ENCODE measurements at regions not wholly inside any gene's neighbourhood (a gene's known extent, or its start where the extent isn't known, plus 50 kb on each side); places are given as distances from the start of the nearest gene placed in this dataset.

DNA sequence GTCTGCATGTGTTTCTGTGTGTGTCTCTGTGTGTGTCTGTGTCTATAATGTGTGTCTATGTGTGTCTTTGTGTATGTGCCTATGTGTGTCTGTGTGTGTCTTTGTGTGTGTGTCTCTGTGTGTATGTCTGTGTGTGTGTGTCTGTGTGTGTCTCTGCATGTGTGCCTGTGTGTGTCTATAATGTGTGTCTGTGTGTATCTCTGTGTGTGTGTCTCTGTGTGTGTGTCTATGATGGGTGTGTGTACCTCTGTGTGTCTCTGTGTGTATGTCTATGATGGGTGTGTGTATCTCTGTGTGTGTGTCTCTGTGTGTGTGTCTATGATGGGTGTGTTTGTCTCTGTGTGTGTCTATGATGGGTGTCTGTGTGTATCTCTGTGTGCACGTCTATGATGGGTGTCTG is 126.2 kb upstream of the GPC1 start:
- Mint-ChIP-seq H3K27ac (no peak overlapping the region), H3K4me1 (no peaks in the 10 kb centered on the region), H3K4me3 (no peak overlapping the region), H3K9me3 (no peaks in the 10 kb centered on the region), H3K27me3 (ENCODE audit: low read depth) (no peaks in the 10 kb centered on the region), H3K36me3 (ENCODE audit: low read depth) (no peaks in the 10 kb centered on the region)
- TF ChIP-seq, protein P1, sequence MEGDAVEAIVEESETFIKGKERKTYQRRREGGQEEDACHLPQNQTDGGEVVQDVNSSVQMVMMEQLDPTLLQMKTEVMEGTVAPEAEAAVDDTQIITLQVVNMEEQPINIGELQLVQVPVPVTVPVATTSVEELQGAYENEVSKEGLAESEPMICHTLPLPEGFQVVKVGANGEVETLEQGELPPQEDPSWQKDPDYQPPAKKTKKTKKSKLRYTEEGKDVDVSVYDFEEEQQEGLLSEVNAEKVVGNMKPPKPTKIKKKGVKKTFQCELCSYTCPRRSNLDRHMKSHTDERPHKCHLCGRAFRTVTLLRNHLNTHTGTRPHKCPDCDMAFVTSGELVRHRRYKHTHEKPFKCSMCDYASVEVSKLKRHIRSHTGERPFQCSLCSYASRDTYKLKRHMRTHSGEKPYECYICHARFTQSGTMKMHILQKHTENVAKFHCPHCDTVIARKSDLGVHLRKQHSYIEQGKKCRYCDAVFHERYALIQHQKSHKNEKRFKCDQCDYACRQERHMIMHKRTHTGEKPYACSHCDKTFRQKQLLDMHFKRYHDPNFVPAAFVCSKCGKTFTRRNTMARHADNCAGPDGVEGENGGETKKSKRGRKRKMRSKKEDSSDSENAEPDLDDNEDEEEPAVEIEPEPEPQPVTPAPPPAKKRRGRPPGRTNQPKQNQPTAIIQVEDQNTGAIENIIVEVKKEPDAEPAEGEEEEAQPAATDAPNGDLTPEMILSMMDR (IDR thresholded peaks at IDR 0.05; ENCODE audit: unreplicated experiment in 3 of 3): no peak

DNA sequence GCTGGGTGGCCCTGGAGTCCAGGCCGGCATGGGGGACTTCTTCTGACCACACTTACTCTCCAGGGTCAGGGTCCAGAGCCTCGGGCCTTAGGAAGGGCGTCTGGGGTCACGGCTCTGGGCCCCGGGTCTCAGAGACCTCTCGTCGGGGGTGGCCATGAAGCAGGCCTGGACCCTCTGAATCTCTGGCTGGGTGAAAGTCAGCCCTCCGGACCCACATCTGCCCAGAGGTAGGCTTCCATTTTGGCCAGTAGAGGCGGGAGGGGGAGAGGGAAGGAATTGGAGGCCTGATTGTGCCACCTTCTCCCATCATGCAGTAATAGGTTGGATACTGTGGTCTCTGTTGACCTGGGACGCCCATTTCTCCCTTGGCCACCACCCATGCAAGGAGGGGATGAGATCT is 125.3 kb upstream of the GPC1 start:
- no peak overlapping the region for H3K4me3 Mint-ChIP-seq
- TF ChIP-seq, protein P1 (IDR thresholded peaks at IDR 0.05; ENCODE audit: unreplicated experiment in 3 of 3): no peak
- no peaks in the 10 kb centered on the region for H3K27me3 Mint-ChIP-seq (ENCODE audit: low read depth)
- H3K9me3 Mint-ChIP-seq: peaks cover 5% of the 10 kb centered on the region
- no peak overlapping the region for H3K27ac Mint-ChIP-seq
- no peaks in the 10 kb centered on the region for H3K4me1 Mint-ChIP-seq
- H3K36me3 Mint-ChIP-seq (ENCODE audit: low read depth): no peaks in the 10 kb centered on the region

GRCh38 chr2:240310645-240311044 is 124.8 kb upstream of the GPC1 start:
- Mint-ChIP-seq H3K27ac (no peak overlapping the region), H3K4me3 (no peak overlapping the region), H3K4me1 (no peaks in the 10 kb centered on the region), H3K36me3 (ENCODE audit: low read depth) (no peaks in the 10 kb centered on the region), H3K9me3 (peaks cover 5% of the 10 kb centered on the region), H3K27me3 (ENCODE audit: low read depth) (no peaks in the 10 kb centered on the region)
- TF ChIP-seq, protein P1 (IDR thresholded peaks at IDR 0.05; ENCODE audit: unreplicated experiment in 3 of 3): no peak

- TF ChIP-seq, protein P1 (IDR thresholded peaks at IDR 0.05; ENCODE audit: unreplicated experiment in 3 of 3): no peak
- no peak overlapping the region for H3K4me3 Mint-ChIP-seq
- H3K4me1 Mint-ChIP-seq: no peaks in the 10 kb centered on the region
- H3K27ac Mint-ChIP-seq: no peak overlapping the region
- H3K27me3 Mint-ChIP-seq (ENCODE audit: low read depth): no peaks in the 10 kb centered on the region
- H3K9me3 Mint-ChIP-seq: peaks cover 8% of the 10 kb centered on the region
- no peaks in the 10 kb centered on the region for H3K36me3 Mint-ChIP-seq (ENCODE audit: low read depth)
Measured at GRCh38 chr2:240311821-240312220, 123.6 kb upstream of the GPC1 start.

- Mint-ChIP-seq H3K27ac (peak overlapping the region in 2 of 3 experiments; percentile 33 to 62), H3K4me1 (peaks cover 5% of the 10 kb centered on the region), H3K4me3 (no peak overlapping the region), H3K27me3 (ENCODE audit: low read depth) (no peaks in the 10 kb centered on the region), H3K9me3 (peaks cover 8% of the 10 kb centered on the region), H3K36me3 (ENCODE audit: low read depth) (no peaks in the 10 kb centered on the region)
- TF ChIP-seq, protein P1 (IDR thresholded peaks at IDR 0.05; ENCODE audit: unreplicated experiment in 3 of 3): no peak
Measured at GRCh38 chr2:240319221-240319854, 116.1 kb upstream of the GPC1 start.

- Mint-ChIP-seq H3K4me3 (no peak overlapping the region), H3K27me3 (ENCODE audit: low read depth) (no peaks in the 10 kb centered on the region), H3K9me3 (peaks cover 3% of the 10 kb centered on the region), H3K4me1 (peaks cover 5% of the 10 kb centered on the region), H3K36me3 (ENCODE audit: low read depth) (no peaks in the 10 kb centered on the region), H3K27ac (peak overlapping the region; percentile 33 to 62 (median 40))
- TF ChIP-seq, protein P1 (IDR thresholded peaks at IDR 0.05; ENCODE audit: unreplicated experiment in 3 of 3): no peak
Measured at GRCh38 chr2:240319855-240320203, 115.6 kb upstream of the GPC1 start.
